ENCODE measurements at regions not wholly inside any gene's neighbourhood (a gene's known extent, or its start where the extent isn't known, plus 50 kb on each side); places are given as distances from the start of the nearest gene placed in this dataset.

GRCh38 chr3:25143356-25144025 is 284.6 kb upstream of the RARB start:
- no peaks in the 10 kb centered on the region for H3K4me1 ChIP-seq (ENCODE audit: control insufficient read depth, extremely low read depth, insufficient read depth, low read length)
- no peak for FAIRE-seq
- no peak overlapping the region for H3K9ac ChIP-seq (replicated peaks; ENCODE audit: extremely low read depth, insufficient read depth, low read length)
- no peak overlapping the region for H3K4me3 ChIP-seq (replicated peaks in 1 of 3; ENCODE audit: insufficient read depth in 1 of 3, low read depth in 1 of 3, low read length in 3 of 3)
- DNase-seq (ENCODE audit: low read depth, low spot score), result no peak
- no peaks in the 10 kb centered on the region for H3K27me3 ChIP-seq (ENCODE audit: control insufficient read depth in 2 of 2, insufficient read depth in 2 of 2, low read length in 2 of 2)
- H2AFZ ChIP-seq (ENCODE audit: low read depth, low read length), result no peak overlapping the region
- intact Hi-C loops (cut with micrococcal nuclease), result no loop called here
- TF ChIP-seq MAX (IDR thresholded peaks at IDR 0.05; ENCODE audit: insufficient read depth, insufficient read length) (no peak), POLR2A (IDR thresholded peaks at IDR 0.05; ENCODE audit: low read depth, low read length) (no peak), FOS (IDR thresholded peaks at IDR 0.05; ENCODE audit: borderline replicate concordance, insufficient read depth, low read length) (no peak), EZH2 (IDR thresholded peaks at IDR 0.05; ENCODE audit: borderline replicate concordance, low read depth, low read length, severe bottlenecking) (no peak), MYC (IDR thresholded peaks at IDR 0.05; ENCODE audit: low read depth, low read length) (no peak), GATA2 (IDR thresholded peaks at IDR 0.05; ENCODE audit: insufficient read depth, insufficient read length, low read depth, low read length) (no peak), JUN (IDR thresholded peaks at IDR 0.05; ENCODE audit: borderline replicate concordance, insufficient read depth, insufficient read length, low read depth) (no peak), CTCF (IDR thresholded peaks at IDR 0.05; ENCODE audit: extremely low read depth in 1 of 2, insufficient read depth in 1 of 2, low read depth in 1 of 2, low read length in 2 of 2) (no peak), POLR2AphosphoS5 (IDR thresholded peaks at IDR 0.05; ENCODE audit: insufficient read depth, low read depth, low read length) (no peak)
- H3K27ac ChIP-seq (ENCODE audit: insufficient read depth, low read depth, low read length), result no peak overlapping the region
- dilution Hi-C loops (cut with MboI; ENCODE audit: extremely low pct_ligation_motif_present, low sequenced_read_pairs), result no loop called here
- H4K20me1 ChIP-seq (replicated peaks; ENCODE audit: control insufficient read depth, extremely low read depth, insufficient read depth, low read length), result no peaks in the 10 kb centered on the region
- CTCF ChIA-PET, result interaction anchor here (1.3 kb wide), 2 partner anchors 31 to 110 kb away, joined by 3 read pairs; no protein-coding TSS in a partner anchor
- POLR2A ChIA-PET, result no interaction called here
- H3K36me3 ChIP-seq (ENCODE audit: control insufficient read depth in 2 of 2, extremely low read depth in 1 of 2, insufficient read depth in 2 of 2, low read length in 2 of 2), result no peaks in the 10 kb centered on the region
- BruUV-seq (replicated peaks), result no TSS peak
- H3K9me3 ChIP-seq (replicated peaks; ENCODE audit: control insufficient read depth, insufficient read depth, low read length), result no peaks in the 10 kb centered on the region
- no peaks in the 10 kb centered on the region for H3K9me1 ChIP-seq (replicated peaks; ENCODE audit: control insufficient read depth, extremely low read depth, insufficient read depth, low read length)
- no peak overlapping the region for H3K4me2 ChIP-seq (ENCODE audit: insufficient read depth, low read length)
- H3K79me2 ChIP-seq (ENCODE audit: control insufficient read depth, insufficient read depth, low read length), result no peaks in the 10 kb centered on the region

Measured in endothelial cell of umbilical vein (primary cell).